ENCODE measurements at regions not wholly inside any gene's neighbourhood (a gene's known extent, or its start where the extent isn't known, plus 50 kb on each side); places are given as distances from the start of the nearest gene placed in this dataset.

- Histone ChIP-seq H3K27me3 (replicated peaks in 1 of 4; ENCODE audit: control insufficient read depth in 3 of 4, extremely low read depth in 1 of 4, insufficient read depth in 3 of 4, low read length in 3 of 4) (no peaks in the 10 kb centered on the region), H2AFZ (ENCODE audit: low read length) (no peak overlapping the region), H3K23ac (ENCODE audit: insufficient read length) (no peak overlapping the region), H4K20me1 (replicated peaks in 1 of 2; ENCODE audit: control insufficient read depth in 1 of 2, insufficient read depth in 2 of 2, low read length in 2 of 2) (no peaks in the 10 kb centered on the region), H3K4ac (replicated peaks; ENCODE audit: insufficient read length, low read depth, low read length) (no peak overlapping the region), H2BK20ac (ENCODE audit: low read length) (no peak overlapping the region), H4K8ac (ENCODE audit: extremely low read depth, insufficient read depth, low read length) (no peak overlapping the region), H2BK120ac (replicated peaks; ENCODE audit: low read depth, low read length) (no peak overlapping the region), H4K5ac (ENCODE audit: insufficient read length, low read depth, low read length) (no peak overlapping the region), H3K23me2 (ENCODE audit: low read depth, low read length) (no peaks in the 10 kb centered on the region), H3K14ac (ENCODE audit: insufficient read length) (no peak overlapping the region), H3K36me3 (ENCODE audit: control insufficient read depth in 2 of 4, insufficient read depth in 4 of 4, low read length in 3 of 4) (no peaks in the 10 kb centered on the region), H3K18ac (ENCODE audit: extremely low read depth, low read length) (no peak overlapping the region), H2BK12ac (ENCODE audit: low read depth, low read length) (no peak overlapping the region), H3K79me2 (ENCODE audit: control insufficient read depth in 1 of 2, insufficient read depth in 2 of 2, low read length in 2 of 2) (no peaks in the 10 kb centered on the region), H2BK15ac (ENCODE audit: low read length) (no peak overlapping the region), H2AK5ac (ENCODE audit: low read depth, low read length) (no peak overlapping the region), H3K27ac (ENCODE audit: low read depth, low read length) (no peak overlapping the region), H3K79me1 (ENCODE audit: low read depth, low read length) (no peaks in the 10 kb centered on the region), H2BK5ac (ENCODE audit: low read depth, low read length) (no peak overlapping the region), H3K4me1 (replicated peaks in 1 of 4; ENCODE audit: control insufficient read depth in 3 of 4, insufficient read depth in 4 of 4, low read length in 3 of 4) (no peaks in the 10 kb centered on the region), H3K4me3 (ENCODE audit: extremely low read depth in 1 of 4, insufficient read depth in 2 of 4, low read depth in 3 of 4, low read length in 4 of 4) (no peak overlapping the region), H3K56ac (replicated peaks; ENCODE audit: insufficient read length, low read depth, low read length) (no peak overlapping the region), H3K9ac (replicated peaks in 1 of 4; ENCODE audit: extremely low read depth in 1 of 4, low read depth in 3 of 4, low read length in 3 of 4) (no peak overlapping the region), H3K4me2 (ENCODE audit: insufficient read depth in 1 of 2, low read depth in 2 of 2, low read length in 2 of 2) (no peak overlapping the region), H3K9me3 (ENCODE audit: insufficient read depth in 2 of 2, low read depth in 1 of 2, low read length in 1 of 2) (no peaks in the 10 kb centered on the region), H4K91ac (replicated peaks; ENCODE audit: insufficient read length, low read length) (no peak overlapping the region)
- CTCF ChIA-PET (ENCODE audit: partially characterized antibody), result no interaction called here
- DNase-seq (ENCODE audit: low read depth in 1 of 2, low spot score in 2 of 2), result no peak
- FAIRE-seq, result no peak
- POLR2A ChIA-PET (ENCODE audit: partially characterized antibody), result no interaction called here
- TF ChIP-seq NANOG (IDR thresholded peaks at IDR 0.05; ENCODE audit: insufficient read depth, low read depth, low read length, poor library complexity, severe bottlenecking) (no peak), CTBP2 (IDR thresholded peaks at IDR 0.05; ENCODE audit: borderline replicate concordance, insufficient read depth, insufficient read length, low read length) (no peak), GTF2F1 (IDR thresholded peaks at IDR 0.05; ENCODE audit: borderline replicate concordance, low read depth, low read length) (no peak), SIRT6 (IDR thresholded peaks at IDR 0.05; ENCODE audit: low read length) (no peak), RFX5 (IDR thresholded peaks at IDR 0.05; ENCODE audit: borderline replicate concordance, low read depth, low read length) (no peak), HDAC2 (IDR thresholded peaks at IDR 0.05; ENCODE audit: borderline replicate concordance in 1 of 2, low read depth in 2 of 2, low read length in 2 of 2) (no peak), POU5F1 (IDR thresholded peaks at IDR 0.05; ENCODE audit: low read depth, low read length) (no peak), CHD1 (IDR thresholded peaks at IDR 0.05; ENCODE audit: low read depth, low read length) (no peak), TBP (IDR thresholded peaks at IDR 0.05; ENCODE audit: low read depth, low read length) (no peak), RBBP5 (IDR thresholded peaks at IDR 0.05; ENCODE audit: borderline replicate concordance, low read depth, low read length) (no peak), BRCA1 (IDR thresholded peaks at IDR 0.05; ENCODE audit: low read depth, low read length) (no peak)
- TF ChIP-seq, protein P1, sequence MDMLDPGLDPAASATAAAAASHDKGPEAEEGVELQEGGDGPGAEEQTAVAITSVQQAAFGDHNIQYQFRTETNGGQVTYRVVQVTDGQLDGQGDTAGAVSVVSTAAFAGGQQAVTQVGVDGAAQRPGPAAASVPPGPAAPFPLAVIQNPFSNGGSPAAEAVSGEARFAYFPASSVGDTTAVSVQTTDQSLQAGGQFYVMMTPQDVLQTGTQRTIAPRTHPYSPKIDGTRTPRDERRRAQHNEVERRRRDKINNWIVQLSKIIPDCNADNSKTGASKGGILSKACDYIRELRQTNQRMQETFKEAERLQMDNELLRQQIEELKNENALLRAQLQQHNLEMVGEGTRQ (IDR thresholded peaks at IDR 0.05; ENCODE audit: low read length), result no peak
- TF ChIP-seq, protein P2, sequence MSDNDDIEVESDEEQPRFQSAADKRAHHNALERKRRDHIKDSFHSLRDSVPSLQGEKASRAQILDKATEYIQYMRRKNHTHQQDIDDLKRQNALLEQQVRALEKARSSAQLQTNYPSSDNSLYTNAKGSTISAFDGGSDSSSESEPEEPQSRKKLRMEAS (IDR thresholded peaks at IDR 0.05), result no peak
These were observed 70.2 kb upstream of the FERD3L start for GRCh38 chr7:19215412-19215811.

Data from H1 (cell line).